ENCODE measurements at regions not wholly inside any gene's neighbourhood (a gene's known extent, or its start where the extent isn't known, plus 50 kb on each side); places are given as distances from the start of the nearest gene placed in this dataset.

DNA sequence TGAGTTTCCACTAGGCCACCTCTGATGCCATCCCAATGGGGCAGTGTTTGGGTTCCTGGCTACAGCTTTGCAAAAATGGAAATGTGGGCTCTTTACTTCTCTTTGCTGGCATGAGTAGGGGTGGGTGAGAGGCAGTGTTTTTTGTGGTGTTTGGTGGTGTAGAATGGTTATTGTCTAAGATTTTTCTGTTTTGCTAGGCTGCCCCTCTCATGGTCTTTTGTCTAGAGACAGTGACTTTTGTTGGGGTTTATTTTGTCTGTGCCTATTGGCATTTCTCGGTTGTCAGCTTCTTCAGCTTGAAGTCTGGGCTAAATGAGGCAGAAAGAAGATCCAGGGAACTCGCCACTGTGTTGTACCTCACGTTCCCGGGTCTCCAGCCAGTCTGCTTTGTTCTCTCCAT lies 112.1 kb downstream of the CENPF start:
- TF ChIP-seq CTCF (IDR thresholded peaks at IDR 0.05; ENCODE audit: low read depth, low read length) = no peak
- TF ChIP-seq EZH2phosphoT487 (IDR thresholded peaks at IDR 0.05; ENCODE audit: low read depth) = no peak

Data from OCI-LY3 (cell line).